A549 (cell line): ENCODE measurements at regions not wholly inside any gene's neighbourhood (a gene's known extent, or its start where the extent isn't known, plus 50 kb on each side); places are given as distances from the start of the nearest gene placed in this dataset.

ENCODE experiments used
- CTCF ChIP-seq: fragments of >200 bp; sonication (Bioruptor Twin); formaldehyde crosslinking; IDR thresholded peaks from 3 replicates; pipeline ENCODE4 v1.5.1; 2016
- TF ChIP-seq, protein P1 (sequence below): fragments of 150-350 bp; IDR thresholded peaks from 2 replicates; pipeline ENCODE4 v1.6.1; 2014; ENCODE audit warnings: low read depth, mild to moderate bottlenecking, low read length

DNA sequence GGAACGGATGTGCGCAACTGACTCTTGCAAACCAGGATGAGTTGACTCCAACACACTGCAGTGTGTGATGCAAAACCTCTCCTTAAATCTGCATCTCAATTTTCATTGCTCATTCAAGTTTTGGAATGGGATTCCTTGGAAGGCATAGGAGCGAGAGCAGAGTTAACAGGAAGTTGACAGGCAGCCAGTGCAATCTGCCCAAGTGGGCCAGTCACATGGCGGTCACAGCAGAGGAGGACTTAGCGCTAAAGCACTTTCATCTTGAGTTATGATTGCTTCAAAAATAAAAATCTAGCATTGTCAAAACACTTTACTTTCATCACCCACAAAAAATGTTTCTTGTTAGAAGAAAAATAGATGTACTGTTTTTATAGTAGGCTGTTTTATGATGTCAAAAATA, 439.0 kb downstream of the FBXO15 start:
- no peak for TF ChIP-seq CTCF
- TF ChIP-seq, protein P1, sequence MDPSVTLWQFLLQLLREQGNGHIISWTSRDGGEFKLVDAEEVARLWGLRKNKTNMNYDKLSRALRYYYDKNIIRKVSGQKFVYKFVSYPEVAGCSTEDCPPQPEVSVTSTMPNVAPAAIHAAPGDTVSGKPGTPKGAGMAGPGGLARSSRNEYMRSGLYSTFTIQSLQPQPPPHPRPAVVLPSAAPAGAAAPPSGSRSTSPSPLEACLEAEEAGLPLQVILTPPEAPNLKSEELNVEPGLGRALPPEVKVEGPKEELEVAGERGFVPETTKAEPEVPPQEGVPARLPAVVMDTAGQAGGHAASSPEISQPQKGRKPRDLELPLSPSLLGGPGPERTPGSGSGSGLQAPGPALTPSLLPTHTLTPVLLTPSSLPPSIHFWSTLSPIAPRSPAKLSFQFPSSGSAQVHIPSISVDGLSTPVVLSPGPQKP: no peak
